Activated CD8-positive, alpha-beta memory T cell treated with anti-CD3 and anti-CD28 coated beads for 24 hours (primary cell): ENCODE measurements at regions not wholly inside any gene's neighbourhood (a gene's known extent, or its start where the extent isn't known, plus 50 kb on each side); places are given as distances from the start of the nearest gene placed in this dataset.

Experiments used
- DNase-seq: peaks from one replicate; pipeline ENCODE4 v3.0.0-alpha.2; 2020

DNA sequence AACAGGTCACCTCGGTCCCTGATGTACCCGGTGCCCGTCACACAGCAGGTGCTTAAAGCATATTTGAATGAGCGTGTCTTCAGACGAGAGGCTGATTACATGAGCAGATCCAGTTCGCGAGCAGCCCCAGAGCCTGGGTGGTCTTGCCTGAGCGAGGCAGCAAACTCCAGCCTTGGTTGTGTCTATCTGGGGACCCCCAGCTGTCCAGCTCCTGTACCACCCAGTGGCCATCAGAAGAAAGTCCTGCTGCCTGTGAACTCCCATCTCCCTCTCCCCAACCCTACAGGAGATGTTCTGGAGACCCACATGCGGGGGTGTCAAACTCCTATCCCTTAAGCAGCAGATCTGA lies 174.2 kb downstream of the PHETA1 start:
- DNase-seq, result no peak

- DNase-seq, result no peak
These were observed 174.8 kb downstream of the PHETA1 start for GRCh38 chr12:111193977-111194702.

- no peak for DNase-seq
These were observed 175.4 kb downstream of the PHETA1 start for GRCh38 chr12:111193496-111193895.

DNA sequence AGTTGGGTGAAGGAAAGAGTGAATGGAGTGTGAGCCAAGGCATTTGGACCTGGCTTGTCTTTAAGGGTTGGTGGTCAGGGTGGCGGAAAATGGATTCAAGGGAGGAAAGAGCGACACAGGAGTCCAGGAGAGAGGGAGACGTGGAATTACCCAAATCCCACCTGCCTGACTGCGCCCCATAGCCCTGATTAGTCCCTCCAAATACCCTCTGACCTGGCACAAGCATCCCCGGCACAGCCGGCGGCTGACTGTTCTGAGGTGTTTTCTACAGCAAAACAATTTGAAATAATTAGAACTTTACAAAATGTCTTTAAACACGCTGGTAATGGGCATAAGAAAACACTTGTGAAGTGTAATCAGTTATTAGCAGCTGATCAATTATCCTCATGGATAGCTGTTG lies 175.8 kb downstream of the PHETA1 start:
- DNase-seq, result no peak

- no peak for DNase-seq
These were observed 176.2 kb downstream of the PHETA1 start for GRCh38 chr12:111192647-111193046.

- DNase-seq, result no peak
These were observed 178.0 kb downstream of the PHETA1 start for GRCh38 chr12:111190741-111191526.

DNA sequence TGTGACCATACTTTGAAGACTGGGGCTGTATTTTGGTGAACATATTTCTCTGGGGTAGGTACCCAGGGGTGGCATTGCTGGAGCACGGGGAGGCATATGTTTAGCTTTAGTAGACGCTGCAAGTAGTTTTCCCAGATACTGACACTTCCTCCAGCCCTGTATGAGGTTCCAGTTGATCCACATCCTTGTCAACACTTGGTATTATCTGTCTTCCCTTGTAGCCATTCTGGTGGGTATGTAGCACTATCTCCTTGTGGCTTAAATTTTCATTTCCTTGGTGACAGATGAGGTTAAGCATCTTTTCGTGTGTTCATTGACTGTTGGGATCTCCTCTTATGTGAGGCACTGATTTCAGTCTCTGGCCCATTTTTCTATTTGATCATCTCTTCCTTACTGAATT lies 179.1 kb downstream of the PHETA1 start:
- DNase-seq, result no peak

GRCh38 chr12:111188436-111188835 lies 180.5 kb downstream of the PHETA1 start:
- no peak for DNase-seq

- DNase-seq, result no peak
These were observed 182.5 kb downstream of the PHETA1 start for GRCh38 chr12:111186347-111186746.

GRCh38 chr12:111185889-111186227 lies 183.0 kb downstream of the PHETA1 start:
- DNase-seq, result no peak

- DNase-seq, result no peak
These were observed 183.5 kb downstream of the PHETA1 start for GRCh38 chr12:111185206-111185888.

DNA sequence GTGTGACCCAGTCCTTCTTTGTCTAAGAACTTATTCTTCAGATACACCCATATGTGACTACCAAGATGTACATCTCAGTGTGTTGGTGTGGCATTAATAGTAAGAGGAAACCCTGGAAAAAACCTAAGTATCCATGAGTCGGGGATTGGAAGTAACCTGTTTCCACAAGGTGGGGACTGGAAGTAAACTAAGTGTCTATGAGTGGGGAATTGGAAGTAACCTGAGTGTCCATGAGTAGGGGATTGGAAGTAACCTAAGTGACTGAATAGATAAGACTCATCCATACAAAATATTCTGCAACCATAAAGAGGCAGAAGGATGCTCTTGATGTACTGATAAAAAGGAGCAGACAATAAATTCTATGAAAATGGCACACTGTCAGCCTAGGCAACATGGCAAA lies 184.7 kb downstream of the PHETA1 start:
- DNase-seq, result no peak

- DNase-seq, result no peak
These were observed 185.8 kb downstream of the PHETA1 start for GRCh38 chr12:111183094-111183493.

DNA sequence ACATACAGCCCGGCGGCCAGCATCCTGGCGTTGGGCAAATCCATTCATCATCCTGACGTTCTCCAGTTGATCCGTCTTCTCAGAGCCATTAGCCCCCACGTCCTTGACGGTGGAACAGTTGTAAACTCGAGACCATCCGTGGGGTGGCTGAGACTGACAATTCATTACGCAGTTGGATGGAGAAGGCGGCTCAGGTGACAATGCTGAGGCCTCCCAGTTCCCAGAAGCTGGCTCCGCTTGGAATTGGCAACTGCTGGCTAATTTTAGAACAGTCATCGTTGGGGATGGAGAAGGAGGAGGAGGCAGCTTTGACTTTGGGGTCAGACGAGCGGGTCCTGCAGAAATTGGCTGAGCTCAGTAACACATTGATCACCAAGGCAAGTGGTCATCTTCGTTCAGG lies 186.5 kb downstream of the PHETA1 start:
- DNase-seq, result no peak

DNA sequence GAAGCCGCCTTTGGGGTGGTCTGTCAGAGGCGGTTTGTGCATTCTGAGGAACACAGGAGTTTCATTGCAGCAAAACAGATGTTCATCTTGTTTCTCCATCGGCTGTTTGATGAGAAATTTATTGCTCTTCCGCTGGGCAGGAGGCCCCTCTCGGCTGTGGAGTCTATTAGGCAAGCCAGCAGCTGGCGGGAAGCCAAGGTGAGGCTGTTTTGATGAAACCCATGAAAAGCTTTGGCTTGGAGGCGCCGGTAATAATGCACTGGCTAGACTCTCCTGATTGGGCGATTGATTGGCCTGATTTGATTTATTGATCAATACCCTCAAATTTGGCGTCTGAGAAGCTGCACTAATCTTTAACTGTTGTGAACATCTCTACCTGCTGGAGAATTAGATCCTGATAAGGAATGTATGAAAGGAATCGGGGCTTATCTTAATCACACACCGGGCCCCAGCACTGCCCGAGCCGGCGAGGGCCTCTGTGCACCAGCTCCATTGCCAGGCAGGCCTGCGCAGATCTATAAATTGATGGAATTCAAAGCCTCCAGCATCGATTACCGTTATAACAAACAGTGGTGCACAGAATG lies 187.7 kb downstream of the PHETA1 start:
- no peak for DNase-seq

DNA sequence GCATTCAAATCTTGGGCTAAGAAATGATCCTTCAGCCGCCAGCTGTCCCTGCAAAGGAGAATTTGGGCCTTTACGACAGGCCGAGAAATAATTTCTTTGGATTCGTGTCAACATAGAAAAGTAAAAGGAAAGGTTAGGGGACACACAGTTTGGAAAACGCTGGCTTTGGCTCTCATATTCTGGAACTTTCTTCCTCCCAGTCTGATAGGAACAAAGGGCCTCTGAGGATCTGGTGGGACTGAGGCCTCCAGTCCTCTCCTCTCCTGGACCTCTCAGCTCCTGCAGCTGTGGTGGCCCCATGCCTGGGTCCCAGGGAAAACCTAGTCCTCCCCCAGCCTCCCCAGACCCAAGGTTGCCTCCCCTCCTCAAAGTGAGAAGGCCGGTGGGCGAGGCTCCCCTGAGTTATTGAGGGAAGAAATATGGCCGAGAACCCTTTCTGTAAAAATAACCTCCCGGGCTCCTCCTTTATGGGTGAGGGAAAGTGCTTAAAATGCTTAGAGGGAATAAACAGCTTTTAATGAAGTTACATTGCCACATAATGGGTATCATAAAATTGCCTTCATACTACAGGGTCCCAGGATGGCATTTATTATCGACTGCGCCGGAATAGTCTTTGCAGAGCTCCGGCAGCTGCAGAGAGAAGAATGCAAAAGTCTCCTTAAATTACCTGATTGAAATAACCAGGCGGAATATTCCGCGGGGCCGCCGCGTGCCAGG lies 188.3 kb downstream of the PHETA1 start:
- no peak for DNase-seq

GRCh38 chr12:111178181-111179081 lies 190.5 kb downstream of the PHETA1 start:
- DNase-seq, result no peak

DNA sequence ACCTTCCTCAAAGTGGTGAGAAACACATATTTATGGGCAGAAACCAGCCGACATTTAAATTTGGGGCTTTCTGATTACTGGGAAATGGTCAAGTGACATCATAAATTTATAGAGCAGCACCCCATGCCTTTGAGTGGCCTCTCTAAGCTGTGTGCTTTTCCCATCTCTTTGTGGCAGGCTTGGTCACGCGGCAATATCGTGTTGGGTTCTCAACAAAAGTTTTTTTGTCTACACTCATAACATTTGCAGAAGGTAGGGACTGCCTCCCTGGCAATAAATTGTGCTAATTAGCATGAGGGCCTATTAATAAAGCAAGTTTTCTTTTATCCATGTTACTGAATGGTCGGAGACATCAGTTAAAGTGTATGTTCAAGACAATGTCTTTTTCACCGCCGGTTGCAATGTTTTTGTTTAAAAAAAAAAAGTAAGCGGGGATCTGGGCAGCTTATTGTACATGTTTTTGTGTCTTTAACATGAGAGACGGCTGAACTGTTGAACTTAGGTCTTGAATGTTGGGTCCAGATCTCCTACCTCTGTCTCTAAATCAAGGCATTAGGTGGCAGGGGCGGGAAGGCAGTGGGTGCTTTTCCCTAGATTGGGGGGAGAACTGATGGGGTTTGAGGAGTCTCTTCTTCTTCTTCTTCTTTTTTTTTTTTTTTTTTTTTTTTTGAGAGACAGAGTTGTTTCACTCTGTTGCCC lies 193.3 kb downstream of the PHETA1 start:
- DNase-seq, result no peak

GRCh38 chr12:111174961-111175345 lies 193.9 kb downstream of the PHETA1 start:
- DNase-seq, result no peak

GRCh38 chr12:111174251-111174960 lies 194.5 kb downstream of the PHETA1 start:
- DNase-seq, result no peak

DNA sequence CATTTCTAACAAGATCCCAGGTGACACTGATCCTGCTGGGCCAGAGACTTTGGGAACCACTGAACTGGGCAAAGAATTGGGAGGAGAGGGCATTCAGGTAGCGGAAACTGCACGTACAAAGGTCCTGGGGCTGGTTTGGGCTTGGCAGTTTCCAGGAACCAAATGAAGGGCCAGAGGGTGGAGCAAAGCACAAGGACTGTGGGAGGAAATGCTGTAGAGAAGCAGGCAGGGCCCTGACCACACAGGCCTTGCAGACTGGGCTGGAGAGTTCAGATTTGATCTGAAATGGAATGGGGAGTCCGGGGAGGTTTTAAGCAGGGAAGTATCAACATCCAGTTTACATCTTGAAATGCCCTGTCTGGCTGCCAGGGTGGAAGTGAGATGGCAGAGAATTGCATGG lies 195.1 kb downstream of the PHETA1 start:
- DNase-seq, result no peak
